GM19324 (cell line): ENCODE measurements at regions not wholly inside any gene's neighbourhood (a gene's known extent, or its start where the extent isn't known, plus 50 kb on each side); places are given as distances from the start of the nearest gene placed in this dataset.
"Not testable (repeated sequence)": the region's sequence is repeated elsewhere in the genome, so short reads cannot be mapped to it uniquely, and the experiment has no call there.

Source experiments
- ATAC-seq: cut with Tn5 transposase; IDR thresholded peaks from one replicate; pipeline ENCODE4 v1.9.1; 2021; ENCODE audit warnings: mild to moderate bottlenecking, moderate library complexity; ENCODE audit not compliant: unreplicated experiment, low FRiP score

GRCh38 chr22:47369020-47369419 is 606.6 kb downstream of the TBC1D22A start:
- ATAC-seq: no peak

- no peak for ATAC-seq
Observed at GRCh38 chr22:47367993-47368945, 605.8 kb downstream of the TBC1D22A start.

GRCh38 chr22:47367107-47367690 is 604.7 kb downstream of the TBC1D22A start:
- no peak for ATAC-seq

- ATAC-seq: no peak
Observed at GRCh38 chr22:47366026-47366767, 603.7 kb downstream of the TBC1D22A start.

GRCh38 chr22:47361247-47361646 is 598.8 kb downstream of the TBC1D22A start:
- ATAC-seq: no peak

- no peak for ATAC-seq
Observed at GRCh38 chr22:47357493-47357892, 595.0 kb downstream of the TBC1D22A start.

GRCh38 chr22:47357086-47357485 is 594.6 kb downstream of the TBC1D22A start:
- no peak for ATAC-seq

- ATAC-seq: no peak
Observed at GRCh38 chr22:47356511-47357011, 594.1 kb downstream of the TBC1D22A start.

GRCh38 chr22:47355776-47356510 is 593.5 kb downstream of the TBC1D22A start:
- ATAC-seq: no peak

- ATAC-seq: no peak
Observed at GRCh38 chr22:47355388-47355725, 592.9 kb downstream of the TBC1D22A start.

GRCh38 chr22:47354668-47355387 is 592.4 kb downstream of the TBC1D22A start:
- ATAC-seq: no peak

GRCh38 chr22:47352920-47353700 is 590.7 kb downstream of the TBC1D22A start:
- no peak for ATAC-seq

- no peak for ATAC-seq
Observed at GRCh38 chr22:47351836-47352579, 589.6 kb downstream of the TBC1D22A start.

- ATAC-seq: not testable (repeated sequence)
Observed at GRCh38 chr22:47346287-47346686, 583.8 kb downstream of the TBC1D22A start.

- no peak for ATAC-seq
Observed at GRCh38 chr22:47345025-47345424, 582.6 kb downstream of the TBC1D22A start.

GRCh38 chr22:47344414-47344813 is 582.0 kb downstream of the TBC1D22A start:
- no peak for ATAC-seq

- no peak for ATAC-seq
Observed at GRCh38 chr22:47343611-47344010, 581.2 kb downstream of the TBC1D22A start.

- ATAC-seq: no peak
Observed at GRCh38 chr22:47342446-47342845, 580.0 kb downstream of the TBC1D22A start.
